NCI-H1417 (cell line): ENCODE measurements at regions not wholly inside any gene's neighbourhood (a gene's known extent, or its start where the extent isn't known, plus 50 kb on each side); places are given as distances from the start of the nearest gene placed in this dataset.
"Not testable (repeated sequence)": the region's sequence is repeated elsewhere in the genome, so short reads cannot be mapped to it uniquely, and the experiment has no call there.

Experiments
- DNase-seq, 3 experiments: peaks; one replicate each; lab custom pipeline; 2025; lab: John Stamatoyannopoulos, UW

DNA sequence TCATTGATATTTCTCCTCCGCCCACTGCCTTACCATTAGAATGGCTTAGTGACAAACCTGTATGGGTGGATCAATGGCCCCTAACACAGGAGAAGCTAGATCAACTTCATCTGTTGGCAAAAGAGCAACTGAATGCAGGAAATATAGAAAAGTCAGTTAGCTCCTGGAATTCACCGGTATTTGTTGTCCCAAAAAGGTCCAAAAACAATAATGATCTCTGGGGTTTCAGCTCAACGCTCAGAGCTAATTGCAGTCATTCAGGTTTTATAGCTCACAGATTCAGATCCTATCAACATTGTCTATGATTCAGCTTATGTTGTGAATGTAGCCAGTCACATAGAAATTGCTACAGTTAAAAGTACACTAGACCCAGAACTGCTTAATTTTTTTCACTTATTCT is 124.0 kb upstream of the ZCCHC13 start:
- no peak for DNase-seq

- no peak for DNase-seq
Measured at GRCh38 chrX:74179499-74179898, 124.5 kb upstream of the ZCCHC13 start.

- no peak for DNase-seq
Measured at GRCh38 chrX:74179071-74179470, 124.9 kb upstream of the ZCCHC13 start.

DNA sequence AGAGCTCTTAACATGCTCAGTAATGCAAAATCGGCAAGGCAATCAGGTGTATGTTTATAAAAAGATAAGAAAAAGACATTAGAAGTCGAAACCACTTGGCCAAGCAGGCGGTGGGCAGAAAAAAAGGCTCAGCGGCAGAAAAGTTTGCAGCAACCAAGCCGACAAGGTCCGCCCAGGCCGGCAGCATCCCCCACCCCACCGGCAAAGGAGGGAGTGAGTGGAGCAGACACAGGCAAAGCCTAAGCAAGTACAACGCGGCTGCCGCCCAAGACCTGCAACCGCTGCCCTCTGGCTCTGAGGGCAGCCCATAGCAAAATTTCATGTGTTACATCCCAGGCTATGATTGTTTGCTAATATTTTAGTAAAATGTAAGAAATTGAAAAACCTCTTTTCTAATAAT is 125.4 kb upstream of the ZCCHC13 start:
- DNase-seq: no peak

GRCh38 chrX:74171465-74171864 is 132.5 kb upstream of the ZCCHC13 start:
- no peak for DNase-seq

GRCh38 chrX:74162199-74162598 is 141.8 kb upstream of the ZCCHC13 start:
- no peak for DNase-seq

GRCh38 chrX:74160816-74161215 is 143.2 kb upstream of the ZCCHC13 start:
- DNase-seq: no peak

DNA sequence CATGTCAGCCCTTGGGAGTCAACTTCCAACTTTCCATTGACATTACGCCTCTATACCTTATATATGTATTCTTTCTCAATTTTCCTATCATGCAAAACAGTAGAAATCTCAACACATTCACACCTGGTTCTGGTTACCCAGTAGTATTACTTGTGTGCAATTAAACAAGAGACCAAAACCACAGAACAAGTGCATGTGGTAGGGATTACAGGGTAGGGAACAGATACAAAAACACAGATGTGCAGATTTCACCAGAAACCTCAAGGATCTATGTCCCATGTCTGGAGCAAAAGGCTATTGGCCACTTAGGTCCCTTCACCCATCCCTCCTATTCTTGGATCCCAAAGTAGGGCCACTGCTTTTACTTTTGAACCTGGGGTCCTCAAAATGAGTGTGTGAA is 143.6 kb upstream of the ZCCHC13 start:
- DNase-seq: no peak

- DNase-seq: no peak
Measured at GRCh38 chrX:74147439-74147838, 156.5 kb upstream of the ZCCHC13 start.

DNA sequence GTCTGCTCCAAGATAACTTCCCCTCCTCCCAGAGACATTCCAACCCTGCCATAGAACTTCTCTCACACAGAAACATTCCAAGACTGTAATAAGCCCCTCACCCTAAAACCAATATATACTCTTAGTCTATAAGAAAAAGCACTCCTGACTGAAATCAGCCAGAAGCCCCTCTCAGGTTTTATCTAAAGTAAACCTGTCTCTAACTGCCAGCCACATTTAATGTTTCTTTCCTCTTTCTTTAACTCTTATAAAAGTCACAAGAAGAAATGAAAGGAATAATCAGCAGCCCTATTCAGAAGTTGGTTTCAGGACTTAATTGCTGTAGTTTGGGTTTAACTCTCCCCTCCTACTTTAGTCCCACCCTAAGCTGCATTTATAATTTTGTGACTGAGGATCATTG is 165.0 kb upstream of the ZCCHC13 start:
- DNase-seq: no peak

GRCh38 chrX:74133156-74133796 is 170.7 kb upstream of the ZCCHC13 start:
- DNase-seq: peak; percentile 34 to 80 (median 51)

- DNase-seq: no peak
Measured at GRCh38 chrX:74132280-74132679, 171.7 kb upstream of the ZCCHC13 start.

DNA sequence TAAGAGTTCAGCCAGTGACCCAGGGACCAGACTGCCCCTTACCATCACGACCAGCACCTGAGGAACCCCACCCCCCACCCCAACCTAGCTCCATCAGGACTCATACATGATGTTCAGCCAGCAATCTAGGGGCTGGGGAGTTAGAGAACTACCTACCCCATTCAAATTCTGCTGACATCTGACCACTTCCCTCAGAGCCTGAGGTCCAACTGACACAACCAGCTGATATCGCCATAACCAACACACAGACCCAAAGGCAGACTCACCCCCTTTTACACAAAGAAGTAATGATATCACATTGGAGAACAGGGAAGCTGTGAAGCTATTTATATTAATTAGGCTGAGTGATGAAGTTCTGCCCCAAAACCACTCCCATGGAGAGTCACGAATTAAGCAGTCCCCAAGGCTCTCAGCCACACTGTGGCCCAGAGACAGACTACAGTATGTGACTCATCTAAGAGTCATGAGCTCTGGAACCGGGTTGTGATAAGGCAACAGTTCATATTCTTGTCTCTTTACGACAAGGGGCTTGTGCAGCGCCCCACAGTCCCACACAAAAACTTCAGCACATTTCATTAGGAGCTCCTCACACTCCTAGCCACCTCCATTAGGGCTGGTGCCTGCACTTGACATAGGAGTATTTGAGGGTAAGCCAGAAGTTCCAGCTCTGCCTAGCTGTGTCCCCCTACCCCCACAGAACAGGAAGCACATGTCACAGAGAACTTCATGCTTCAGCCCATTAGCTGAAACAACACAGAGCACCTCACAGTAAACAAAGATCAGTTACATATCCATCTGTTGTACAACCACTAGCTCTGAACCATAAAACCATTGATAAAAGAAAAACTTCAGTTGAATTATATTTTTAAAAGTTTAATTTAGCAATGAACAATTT is 184.7 kb upstream of the ZCCHC13 start:
- no peak for DNase-seq

DNA sequence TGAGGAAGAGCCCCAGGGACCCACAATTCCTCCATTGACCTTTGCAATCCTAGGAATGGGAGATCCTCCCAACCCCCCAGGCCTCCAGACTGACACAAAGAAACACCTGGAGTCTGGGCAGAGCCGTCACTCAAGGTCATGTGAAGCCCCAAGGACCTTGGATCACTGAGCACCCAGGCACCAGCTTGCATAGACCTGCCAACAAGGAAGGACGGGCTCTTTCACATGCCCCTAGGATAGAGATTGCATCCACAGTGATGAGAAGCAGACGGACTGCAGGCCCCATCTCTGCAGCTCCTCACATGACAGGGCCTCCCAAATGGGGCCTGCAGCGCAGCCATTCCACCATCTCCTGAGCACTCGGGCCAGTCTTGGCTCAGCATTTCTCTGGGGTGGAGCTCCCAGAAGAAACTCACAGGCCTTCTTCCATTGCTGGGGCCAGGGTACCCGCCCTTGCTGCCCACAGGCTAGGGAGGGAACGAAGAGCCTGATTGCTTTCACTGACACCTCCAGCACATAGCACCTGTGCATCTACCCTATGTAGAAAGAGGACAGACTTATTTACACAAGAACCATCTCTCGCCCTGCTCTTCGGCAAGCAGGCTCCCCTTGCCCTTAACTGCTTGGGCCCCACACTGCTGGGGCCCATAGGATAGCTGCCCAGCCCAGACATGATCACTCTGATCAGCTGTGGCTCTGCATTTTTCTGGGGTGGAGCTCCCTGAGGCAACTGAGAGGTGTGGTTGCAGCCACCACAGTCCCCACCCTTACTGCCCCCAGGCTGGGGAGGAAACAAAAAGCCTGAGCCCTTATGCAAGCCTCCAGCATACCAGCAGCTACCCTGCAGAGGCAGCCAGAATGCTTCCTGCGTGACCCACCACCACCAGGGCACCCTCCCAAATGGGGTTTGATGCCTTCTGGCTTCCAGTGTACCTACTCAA is 185.7 kb upstream of the ZCCHC13 start:
- no peak for DNase-seq

DNA sequence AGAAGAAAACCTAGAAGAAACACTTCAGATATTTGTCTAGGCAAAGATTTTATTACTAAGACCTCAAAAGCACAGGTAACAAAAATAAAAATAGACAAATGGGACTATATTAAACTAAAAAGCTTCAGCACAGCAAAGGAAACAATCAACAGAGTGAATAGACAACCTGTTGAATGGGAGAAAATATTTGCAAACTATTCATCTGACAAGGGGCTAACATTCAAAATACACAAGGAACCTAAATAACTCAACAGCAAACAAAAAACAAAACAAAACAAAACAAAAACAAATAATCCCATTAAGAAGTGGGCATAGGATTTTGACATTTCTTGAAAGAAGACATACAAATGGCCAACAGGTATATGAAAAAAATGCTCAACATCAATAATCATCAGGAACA is 192.7 kb upstream of the ZCCHC13 start:
- DNase-seq: no peak

DNA sequence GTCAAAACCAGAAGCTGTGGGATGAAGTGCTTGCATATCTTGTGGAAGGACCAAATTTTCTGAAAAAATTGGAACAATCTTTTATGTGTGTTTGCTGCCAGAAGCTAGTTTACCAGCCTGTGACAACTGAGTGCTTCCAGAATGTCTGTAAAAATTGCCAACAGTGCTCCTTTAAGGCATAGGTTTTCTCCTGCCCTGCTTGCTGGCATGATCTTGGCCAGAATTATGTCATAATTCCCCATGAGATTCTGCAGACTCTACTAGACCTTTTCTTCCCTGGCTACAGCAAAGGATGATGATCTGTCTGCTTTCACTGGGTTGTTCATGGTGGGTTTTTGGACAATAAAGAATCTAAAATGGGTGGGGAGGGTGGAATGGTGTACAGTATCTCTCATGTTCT is 196.3 kb upstream of the ZCCHC13 start:
- DNase-seq: no peak

DNA sequence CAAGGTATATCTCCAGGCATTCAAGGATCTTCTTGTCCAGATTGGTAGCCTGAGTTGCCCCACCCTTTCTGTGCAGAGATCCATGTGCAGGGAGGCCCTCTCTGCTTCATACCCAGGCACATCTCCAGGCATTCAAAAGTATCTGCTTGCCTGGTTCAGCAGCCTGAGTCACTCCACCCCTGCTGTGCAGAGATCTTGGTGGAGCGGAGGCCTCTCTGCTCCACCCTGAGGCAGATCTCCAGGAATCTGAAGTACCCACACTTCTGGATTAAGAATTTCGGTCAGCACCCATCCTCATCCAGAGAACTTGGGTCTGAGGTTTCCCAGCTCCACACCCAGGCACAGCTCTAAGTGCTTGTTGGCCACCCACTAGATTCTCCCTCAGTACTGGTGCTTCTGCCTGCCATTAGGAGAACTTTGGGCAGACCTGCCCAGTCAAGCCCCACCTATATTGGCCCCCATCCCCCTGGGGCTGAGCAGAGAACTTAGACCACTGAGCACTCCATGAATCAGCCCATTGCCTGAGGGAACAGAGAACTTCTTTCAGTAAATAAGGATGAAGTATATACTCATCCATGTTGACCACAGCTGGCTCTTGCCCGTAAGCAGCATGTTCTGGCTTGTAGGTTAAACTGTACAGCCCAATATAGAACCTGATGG is 199.5 kb upstream of the ZCCHC13 start:
- DNase-seq: no peak

DNA sequence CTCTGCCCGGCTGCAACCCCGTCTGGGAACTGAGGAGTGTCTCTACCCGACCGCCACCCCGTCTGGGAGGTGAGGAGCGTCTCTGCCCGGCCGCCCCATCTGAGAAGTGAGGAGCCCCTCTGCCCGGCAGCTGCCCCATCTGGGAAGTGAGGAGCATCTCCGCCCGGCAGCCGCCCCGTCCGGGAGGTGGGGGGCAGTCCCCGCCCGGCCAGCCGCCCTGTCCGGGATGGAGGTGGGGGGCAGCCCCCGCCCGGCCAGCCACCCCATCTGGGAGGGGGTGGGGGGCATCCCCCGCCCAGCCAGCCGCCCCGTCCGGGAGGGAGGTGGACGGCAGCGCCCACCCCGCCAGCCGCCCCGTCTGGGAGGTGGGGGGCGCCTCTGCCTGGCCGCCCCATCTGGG is 205.6 kb upstream of the ZCCHC13 start:
- not testable (repeated sequence) for DNase-seq

DNA sequence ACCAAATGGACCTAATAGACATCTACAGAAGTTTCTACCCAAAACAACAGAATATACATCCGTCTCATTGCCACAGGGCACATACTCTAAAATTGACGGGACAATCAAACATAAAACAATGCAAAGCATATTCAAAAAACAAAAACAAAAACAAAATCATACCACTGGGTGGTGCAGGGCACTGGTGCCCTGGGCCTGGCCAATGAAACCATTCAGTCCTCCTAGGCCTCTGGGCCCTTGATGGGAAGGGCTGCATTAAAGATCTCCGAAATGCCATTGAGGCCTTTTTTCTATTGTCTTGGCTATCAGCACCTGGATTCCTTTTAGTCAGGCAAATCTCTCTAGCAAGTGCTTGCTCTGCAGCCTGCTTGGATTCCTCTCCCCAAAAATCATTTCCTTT is 213.9 kb upstream of the ZCCHC13 start:
- no peak for DNase-seq

- no peak for DNase-seq
Measured at GRCh38 chrX:74085642-74086236, 218.2 kb upstream of the ZCCHC13 start.

- DNase-seq: no peak
Measured at GRCh38 chrX:74080165-74080564, 223.8 kb upstream of the ZCCHC13 start.
